NCI-H1436 (cell line): ENCODE measurements at regions not wholly inside any gene's neighbourhood (a gene's known extent, or its start where the extent isn't known, plus 50 kb on each side); places are given as distances from the start of the nearest gene placed in this dataset.

Experiments used
- DNase-seq: peaks from one replicate; lab custom pipeline; 2025; lab: John Stamatoyannopoulos, UW

DNA sequence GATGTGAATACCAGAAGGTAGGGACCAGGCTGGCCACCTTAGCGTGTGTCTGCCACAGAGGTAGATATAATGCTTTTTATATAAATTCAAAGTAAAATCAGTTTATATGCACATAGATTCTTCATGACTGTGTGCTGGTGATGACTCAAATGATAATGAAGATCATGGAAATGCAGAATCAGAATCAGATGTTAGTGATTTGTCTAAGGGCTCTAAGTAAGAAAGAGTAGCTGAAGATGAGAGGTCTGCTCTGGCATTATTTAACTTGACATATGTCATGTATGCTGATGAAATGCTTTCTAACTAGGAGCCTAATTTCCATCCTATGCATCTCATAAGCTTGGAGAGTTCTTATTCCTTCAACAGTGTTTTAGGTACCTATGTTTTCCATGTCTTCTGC, 50.3 kb upstream of the DPH6 start:
- DNase-seq, result no peak

DNA sequence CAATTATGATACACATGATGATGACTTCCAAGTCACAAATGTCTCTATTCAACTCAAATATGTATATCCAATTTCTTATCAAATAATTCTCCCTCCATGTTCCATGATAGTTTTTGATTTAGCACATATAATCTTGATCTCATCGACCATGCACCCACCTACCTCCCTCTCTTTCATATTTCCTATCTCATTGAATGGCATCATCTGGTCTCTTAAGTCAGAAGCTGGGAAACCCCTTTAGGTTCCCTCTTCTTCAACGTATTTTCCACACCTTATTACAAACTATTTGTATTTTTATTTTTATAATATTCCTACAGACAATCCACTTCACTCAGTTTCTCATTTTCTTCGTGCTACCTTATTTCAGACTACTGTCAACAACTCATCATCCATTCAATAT, 56.9 kb upstream of the DPH6 start:
- DNase-seq, result no peak

DNA sequence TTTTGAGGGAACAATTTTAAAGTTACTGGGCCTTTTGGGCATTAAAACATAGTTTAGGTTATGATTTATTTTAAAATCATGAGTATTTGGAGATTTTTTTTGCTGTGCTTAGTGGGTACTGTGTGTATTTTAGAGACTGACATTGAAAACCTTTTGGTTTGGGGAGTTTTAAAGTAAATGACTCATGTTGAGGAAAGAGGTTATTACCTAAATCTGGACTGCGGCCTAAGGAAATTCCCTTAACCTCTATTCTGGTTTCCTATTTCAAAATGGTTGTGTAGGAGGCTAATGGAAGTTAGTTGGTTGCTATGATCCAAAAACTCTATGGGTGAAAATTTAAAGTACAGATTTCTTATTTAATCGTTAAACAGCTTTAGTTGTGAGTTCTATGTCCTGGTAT, 57.3 kb upstream of the DPH6 start:
- no peak for DNase-seq

GRCh38 chr15:35603856-35604255, 57.9 kb upstream of the DPH6 start:
- no peak for DNase-seq

GRCh38 chr15:35605764-35606449, 59.9 kb upstream of the DPH6 start:
- no peak for DNase-seq

DNA sequence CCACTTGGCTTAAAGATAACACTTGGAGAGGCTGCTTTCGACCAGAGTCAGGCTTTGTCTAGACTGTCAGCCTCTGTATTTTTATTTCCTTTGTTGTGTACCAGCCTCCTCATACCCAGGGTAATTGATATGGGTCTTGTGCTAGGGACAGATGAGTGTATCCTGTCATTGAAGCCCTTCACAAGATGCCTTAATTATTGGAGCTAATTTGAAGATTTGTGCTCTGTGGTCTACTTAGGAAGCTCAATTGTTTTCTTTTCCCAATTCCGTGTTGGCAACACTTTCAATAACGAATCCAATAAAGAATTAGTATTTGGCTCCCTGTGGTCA, 60.5 kb upstream of the DPH6 start:
- no peak for DNase-seq

DNA sequence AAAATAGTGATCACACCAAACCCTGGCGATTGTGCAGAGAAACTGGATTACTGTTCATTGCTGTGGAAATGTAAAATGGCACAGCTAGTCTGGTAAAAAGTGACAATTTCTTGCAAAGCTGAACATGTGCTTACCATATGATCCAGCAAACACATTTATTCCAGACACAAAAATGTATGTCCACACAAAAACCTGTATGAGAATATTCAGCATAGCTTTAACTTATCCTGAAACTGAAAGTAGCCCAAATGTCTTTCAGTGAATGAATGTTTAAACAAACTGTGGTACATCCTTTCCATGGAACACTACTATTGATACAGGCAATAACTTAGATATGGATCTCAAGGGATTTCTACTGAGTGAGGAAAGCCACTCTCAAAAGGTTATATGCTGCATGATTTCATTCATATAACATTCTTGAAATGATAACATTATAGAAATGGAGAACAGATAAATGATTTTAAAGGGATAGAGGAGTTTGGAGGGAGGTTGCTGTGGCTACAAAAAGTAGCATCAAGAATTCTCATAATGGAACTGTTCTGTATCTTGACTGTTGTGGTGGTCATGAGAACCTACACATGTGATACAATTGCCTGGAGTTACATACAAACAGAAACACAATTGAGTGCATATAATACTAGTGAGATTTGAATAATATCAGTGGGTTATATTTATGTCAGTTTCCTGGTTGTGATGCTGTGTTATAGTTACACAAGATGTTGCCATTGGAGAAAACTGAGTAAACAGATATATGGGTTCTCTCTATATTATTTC, 70.7 kb upstream of the DPH6 start:
- no peak for DNase-seq

DNA sequence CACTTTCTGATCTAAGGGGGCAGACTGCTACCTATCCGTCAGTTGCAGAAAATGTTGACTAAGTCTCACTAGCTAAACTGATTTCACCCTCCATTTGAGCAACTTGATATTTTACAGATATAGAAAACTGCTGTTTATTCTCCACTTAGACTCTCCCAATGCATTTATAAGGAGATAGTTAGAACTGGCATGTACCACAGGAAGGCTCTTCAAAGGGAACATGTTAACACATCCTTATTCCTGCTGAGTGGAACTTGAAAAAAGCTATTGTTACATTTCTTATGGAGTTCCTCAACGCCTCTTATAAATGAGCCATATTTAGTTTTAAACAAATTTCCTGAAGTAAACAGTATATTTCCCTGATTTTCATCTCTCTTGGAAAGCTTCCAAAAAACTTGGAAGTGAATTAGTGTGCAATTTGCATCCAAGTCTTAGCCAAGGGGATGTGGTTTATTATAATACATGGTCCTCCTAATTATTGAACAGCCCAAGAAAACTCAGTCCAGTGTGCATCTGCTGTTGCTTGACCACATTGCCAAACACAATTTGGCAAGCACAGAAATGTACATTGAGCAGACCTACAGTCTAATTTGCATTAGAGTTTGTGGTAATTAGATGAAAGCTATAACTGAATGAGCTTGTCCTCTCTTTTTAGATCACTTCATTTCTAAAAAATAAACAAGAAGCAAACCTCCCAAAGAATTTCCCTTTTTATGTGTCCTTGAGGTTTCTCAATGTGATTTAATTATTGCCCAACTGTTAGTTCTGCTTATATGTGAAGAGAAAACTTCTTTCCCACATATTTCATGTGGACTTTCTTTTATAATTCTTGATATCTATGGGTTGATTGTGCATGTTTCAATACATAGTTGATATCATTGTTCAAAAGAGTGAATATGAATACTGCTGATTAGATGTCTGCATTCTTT, 72.6 kb upstream of the DPH6 start:
- no peak for DNase-seq

DNA sequence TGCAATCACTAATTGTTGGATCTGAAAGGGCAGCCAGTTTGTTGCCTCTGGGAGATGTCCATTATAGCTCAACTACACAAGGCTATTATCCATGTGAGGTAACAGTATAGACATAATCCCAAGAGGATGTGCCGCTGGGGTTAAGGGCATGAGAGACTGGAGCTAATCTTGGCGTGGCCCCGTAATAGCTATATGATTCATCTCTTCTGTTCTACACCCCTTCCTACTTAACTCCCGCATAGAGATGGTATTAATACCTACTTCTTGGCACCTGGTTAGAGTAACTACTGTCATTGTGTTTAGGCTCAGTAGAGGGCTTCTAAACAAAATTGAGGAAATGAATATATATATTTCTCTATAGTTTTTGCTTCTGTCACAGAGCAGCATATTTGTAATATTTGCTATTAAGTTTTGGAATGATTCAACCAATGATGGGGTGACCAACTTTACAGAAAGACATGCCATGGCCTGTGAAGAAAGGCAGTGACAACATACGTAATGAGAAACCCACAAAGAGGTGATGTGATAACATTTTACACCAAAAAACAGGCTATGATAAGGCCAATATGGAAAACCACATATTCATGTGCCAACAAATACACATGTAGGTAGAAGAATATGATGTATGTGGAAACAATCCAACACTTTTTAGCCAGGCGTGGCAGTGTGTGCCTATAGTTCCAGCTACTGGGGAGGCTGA, 76.8 kb upstream of the DPH6 start:
- DNase-seq, result no peak

DNA sequence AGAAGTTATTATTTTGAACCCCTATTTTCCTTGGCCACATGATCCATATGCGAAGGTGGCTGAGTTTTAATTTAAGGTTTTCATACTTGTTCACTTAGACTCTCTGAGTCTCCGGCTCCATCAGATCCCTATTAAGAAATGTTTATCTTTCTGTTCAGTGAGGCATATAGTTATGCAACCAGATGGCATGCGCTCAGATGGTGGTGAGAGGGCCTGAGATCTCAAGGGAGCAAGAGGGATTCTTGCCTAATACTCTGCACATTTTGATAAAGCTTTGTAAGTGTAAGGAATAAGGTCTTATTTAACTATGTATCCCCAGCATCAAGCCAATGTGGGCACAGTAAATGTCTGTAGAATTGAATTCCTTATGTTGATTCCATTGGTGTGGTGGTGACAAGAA, 78.9 kb upstream of the DPH6 start:
- no peak for DNase-seq

DNA sequence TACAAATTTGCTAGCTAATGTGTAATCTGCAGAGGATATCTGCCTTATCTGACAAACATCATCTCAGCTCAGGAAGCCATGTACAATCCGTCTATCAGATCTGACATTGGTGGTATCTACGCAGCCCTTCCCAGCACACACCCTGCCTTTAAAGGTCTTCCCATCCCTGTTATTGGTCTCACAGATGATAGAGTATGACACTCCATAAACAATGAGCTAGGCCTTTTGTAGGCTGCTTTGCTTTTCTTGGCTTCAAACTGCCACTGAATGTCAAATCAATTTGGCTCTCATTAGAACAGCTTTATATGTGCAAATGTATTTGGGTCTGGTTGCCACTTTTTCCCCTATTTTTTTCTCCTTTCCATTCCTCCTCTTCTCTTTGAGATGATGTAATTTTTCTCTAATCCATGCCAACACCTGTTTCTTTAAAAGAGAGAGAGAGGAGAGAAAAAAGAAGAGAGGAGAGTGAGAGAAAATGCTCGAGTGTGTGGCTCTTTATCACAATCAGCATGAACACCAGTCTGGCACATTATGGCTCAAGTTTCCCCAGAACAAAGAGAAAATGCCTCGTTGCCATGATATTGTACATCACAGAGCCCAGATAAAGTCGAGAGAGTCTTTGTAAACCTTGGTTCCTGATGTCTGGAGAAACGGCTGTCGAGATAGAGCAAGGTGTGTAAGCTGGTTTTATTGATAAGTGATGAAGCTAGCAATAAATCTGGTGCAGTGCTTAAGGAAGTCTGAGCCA, 80.8 kb upstream of the DPH6 start:
- DNase-seq, result no peak

DNA sequence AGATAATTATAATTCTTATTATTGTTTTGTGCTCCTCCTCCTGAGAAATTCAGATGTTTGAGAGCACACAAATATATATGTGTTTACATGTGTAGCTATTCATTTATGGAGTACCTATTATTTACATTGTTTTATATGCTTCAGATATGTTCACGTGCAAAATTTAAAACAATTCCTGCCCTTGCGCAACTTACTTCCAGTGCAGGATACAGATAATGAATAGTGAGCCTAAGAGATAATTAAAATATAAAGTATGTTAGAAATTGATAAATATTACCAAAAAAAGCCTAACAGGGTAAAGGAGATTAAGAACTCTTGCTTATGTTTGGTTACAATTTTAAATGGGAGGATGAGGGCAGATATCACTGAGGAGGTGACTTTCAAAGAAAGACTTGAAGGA, 81.7 kb upstream of the DPH6 start:
- no peak for DNase-seq

DNA sequence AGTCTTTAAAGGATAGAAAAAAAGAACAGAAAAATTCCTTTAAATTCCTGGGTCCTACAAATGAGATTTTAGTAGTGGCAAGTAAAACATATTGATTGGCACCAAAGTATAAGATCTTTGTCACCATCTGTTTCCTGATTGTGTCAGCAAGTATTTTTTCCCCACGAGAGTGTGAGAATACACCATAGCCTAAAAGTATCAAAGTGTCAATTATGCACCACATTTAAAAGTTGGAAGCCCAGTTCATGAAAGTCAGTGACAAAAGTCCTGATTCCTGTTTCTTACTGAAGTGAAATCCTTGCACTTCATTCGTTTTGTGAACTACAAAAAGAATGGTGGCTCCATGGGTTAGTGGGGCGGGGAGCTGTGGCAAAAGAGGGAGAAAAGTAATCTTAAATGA, 83.8 kb upstream of the DPH6 start:
- no peak for DNase-seq

DNA sequence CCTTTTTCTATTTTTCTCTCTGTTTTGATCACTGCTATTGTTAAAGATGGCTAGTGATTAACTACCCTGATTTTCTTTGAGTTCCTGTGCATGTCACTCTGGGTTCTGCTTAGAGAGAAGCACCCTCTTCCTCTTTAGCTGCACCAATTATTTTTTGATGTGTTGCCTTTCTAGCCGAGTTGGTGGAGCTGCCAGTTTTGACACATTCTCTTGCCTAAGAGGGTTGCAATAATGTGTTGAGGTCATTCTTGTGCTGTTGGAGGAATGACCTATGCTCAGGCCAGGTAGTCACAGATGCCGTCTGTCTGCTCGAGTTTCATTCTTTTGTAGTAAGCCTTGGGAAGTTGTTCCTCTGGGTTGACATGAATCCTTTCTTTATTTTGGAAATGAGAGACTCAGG, 84.6 kb upstream of the DPH6 start:
- DNase-seq, result no peak

DNA sequence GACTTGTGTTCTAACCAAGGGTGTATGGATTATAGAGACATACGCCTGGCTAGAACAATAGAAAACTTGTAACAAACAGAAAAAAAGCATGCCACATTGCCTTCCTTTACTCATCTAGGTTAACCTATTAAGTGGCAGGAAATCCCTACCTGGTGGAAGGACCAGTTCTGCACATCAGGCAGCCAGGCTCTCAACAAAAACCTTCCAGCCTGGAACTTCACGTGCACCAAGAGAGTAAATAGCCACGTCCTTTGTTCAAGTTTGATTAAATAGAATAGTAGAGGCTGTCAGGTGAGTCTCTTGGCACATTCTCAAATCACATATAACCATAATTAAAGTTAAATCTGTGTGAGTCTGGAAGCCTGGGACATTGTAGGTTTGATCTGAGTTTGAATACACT, 85.0 kb upstream of the DPH6 start:
- DNase-seq, result no peak

GRCh38 chr15:35633677-35634076, 87.7 kb upstream of the DPH6 start:
- no peak for DNase-seq

DNA sequence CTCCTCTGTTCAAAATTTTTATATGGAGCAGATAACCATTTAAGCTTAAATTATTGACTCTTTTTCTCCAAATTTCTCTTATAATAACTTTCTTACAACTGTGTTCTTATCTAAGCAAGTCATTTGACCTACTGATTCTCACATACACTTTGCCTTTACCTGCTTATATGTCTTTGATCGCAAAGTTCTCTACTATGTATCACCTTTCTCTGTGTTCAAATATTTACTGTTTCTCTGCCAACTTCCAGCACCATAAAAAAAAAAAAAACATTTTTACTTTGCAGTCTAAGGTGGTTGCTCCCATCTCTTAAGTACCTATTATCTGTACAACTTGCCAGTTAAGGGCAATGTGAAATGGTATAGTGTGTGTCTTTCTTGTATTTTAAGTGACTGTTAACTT, 100.8 kb upstream of the DPH6 start:
- no peak for DNase-seq

- DNase-seq, result no peak
These were observed 101.3 kb upstream of the DPH6 start for GRCh38 chr15:35647303-35647702.

DNA sequence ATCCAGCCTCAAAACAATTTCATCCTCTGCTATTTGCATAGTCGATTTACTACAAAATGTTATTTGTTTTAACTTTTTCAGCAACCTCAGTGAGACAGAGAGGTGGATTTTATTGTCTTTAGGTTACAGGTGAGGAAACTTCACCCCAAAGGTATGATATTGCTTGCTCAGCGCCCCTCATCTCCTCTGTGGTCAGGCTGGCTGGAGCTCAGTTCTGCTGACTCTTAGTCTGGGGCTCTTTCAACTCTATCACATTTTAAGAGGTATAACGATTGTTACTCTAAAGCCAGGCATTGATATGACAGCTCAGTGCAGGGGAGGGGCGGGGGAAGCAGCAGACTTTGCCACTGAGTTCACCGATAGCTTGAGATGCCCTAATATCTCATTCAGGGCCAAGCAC, 103.0 kb upstream of the DPH6 start:
- no peak for DNase-seq

DNA sequence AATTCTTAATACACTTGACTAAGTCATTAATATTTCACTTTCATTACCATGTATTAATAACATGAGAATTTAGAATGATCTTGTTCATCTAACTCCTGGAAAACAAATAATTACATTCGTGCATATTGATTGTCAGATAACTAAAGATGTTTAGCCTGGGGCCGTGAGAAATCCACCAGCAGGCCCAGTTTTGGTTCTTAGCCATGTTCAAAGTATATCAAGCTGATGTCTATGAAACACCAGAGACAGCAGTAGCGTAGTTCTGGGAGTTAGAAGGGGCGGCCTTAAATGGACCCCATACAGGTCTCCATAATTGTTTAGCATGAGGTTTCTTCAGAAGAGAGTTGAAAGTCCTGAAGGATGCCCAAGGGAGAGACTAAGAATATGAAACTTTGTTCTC, 103.6 kb upstream of the DPH6 start:
- DNase-seq, result no peak

DNA sequence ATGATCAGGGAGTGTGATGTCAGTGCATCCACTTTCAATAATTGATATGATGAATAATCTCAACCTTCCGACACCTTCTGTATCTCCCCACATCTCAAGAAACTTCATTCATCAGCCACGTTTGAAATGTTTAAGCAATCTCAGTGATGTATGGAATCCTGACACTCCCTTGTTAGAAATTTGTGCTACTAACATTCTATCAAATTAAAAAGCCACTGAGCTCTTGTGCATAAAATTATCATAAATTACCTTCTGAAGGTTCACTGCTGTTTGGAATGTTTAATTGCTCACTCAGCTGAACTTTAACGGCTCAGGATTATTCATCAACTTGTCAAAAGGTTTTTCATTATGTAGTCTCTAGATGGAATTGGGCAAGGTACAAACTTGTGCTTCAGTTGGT, 108.4 kb upstream of the DPH6 start:
- DNase-seq, result no peak
